ENCODE measurements at regions not wholly inside any gene's neighbourhood (a gene's known extent, or its start where the extent isn't known, plus 50 kb on each side); places are given as distances from the start of the nearest gene placed in this dataset.

GRCh38 chr9:30197453-30197852, 2187.0 kb upstream of the ACO1 start:
- TF ChIP-seq CTCF (conservative IDR thresholded peaks at IDR 0.05; ENCODE audit: low read depth, low read length), result no peak
- no peak overlapping the region for H3K4me3 ChIP-seq (ENCODE audit: low read depth, low read length)
- DNase-seq (ENCODE audit: low read depth), result no peak

GRCh38 chr9:30197954-30198353, 2186.5 kb upstream of the ACO1 start:
- TF ChIP-seq CTCF (conservative IDR thresholded peaks at IDR 0.05; ENCODE audit: low read depth, low read length), result no peak
- H3K4me3 ChIP-seq (ENCODE audit: low read depth, low read length), result no peak overlapping the region
- DNase-seq (ENCODE audit: low read depth), result no peak

- no peak overlapping the region for H3K4me3 ChIP-seq (ENCODE audit: low read depth, low read length)
- no peak for DNase-seq (ENCODE audit: low read depth)
- no peak for TF ChIP-seq CTCF (conservative IDR thresholded peaks at IDR 0.05; ENCODE audit: low read depth, low read length)
Observed at GRCh38 chr9:30198463-30199309, 2185.8 kb upstream of the ACO1 start.

GRCh38 chr9:30201024-30201423, 2183.4 kb upstream of the ACO1 start:
- no peak for TF ChIP-seq CTCF (conservative IDR thresholded peaks at IDR 0.05; ENCODE audit: low read depth, low read length)
- DNase-seq (ENCODE audit: low read depth), result no peak
- H3K4me3 ChIP-seq (ENCODE audit: low read depth, low read length), result no peak overlapping the region

- no peak overlapping the region for H3K4me3 ChIP-seq (ENCODE audit: low read depth, low read length)
- DNase-seq (ENCODE audit: low read depth), result no peak
- no peak for TF ChIP-seq CTCF (conservative IDR thresholded peaks at IDR 0.05; ENCODE audit: low read depth, low read length)
Observed at GRCh38 chr9:30235068-30235467, 2149.4 kb upstream of the ACO1 start.

- TF ChIP-seq CTCF (conservative IDR thresholded peaks at IDR 0.05; ENCODE audit: low read depth, low read length), result no peak
- DNase-seq (ENCODE audit: low read depth), result no peak
- H3K4me3 ChIP-seq (ENCODE audit: low read depth, low read length), result no peak overlapping the region
Observed at GRCh38 chr9:30235564-30235963, 2148.9 kb upstream of the ACO1 start.

- TF ChIP-seq CTCF (conservative IDR thresholded peaks at IDR 0.05; ENCODE audit: low read depth, low read length), result no peak
- no peak for DNase-seq (ENCODE audit: low read depth)
- H3K4me3 ChIP-seq (ENCODE audit: low read depth, low read length), result no peak overlapping the region
Observed at GRCh38 chr9:30239878-30240277, 2144.6 kb upstream of the ACO1 start.

Data from choroid plexus epithelial cell (primary cell).